GM12878 (cell line): ENCODE measurements at regions not wholly inside any gene's neighbourhood (a gene's known extent, or its start where the extent isn't known, plus 50 kb on each side); places are given as distances from the start of the nearest gene placed in this dataset.

Experiments used
- CTCF ChIP-seq, 3 experiments: IDR thresholded peaks in 2 of 3; conservative IDR thresholded peaks in 1 of 3; 2 replicates each; pipeline ENCODE4 v1.5.1; 2011; ENCODE audit warnings: low read depth in 3 of 3, low read length in 3 of 3, mild to moderate bottlenecking in 3 of 3, control low read depth in 2 of 3, moderate library complexity in 2 of 3, inconsistent platforms in 1 of 3, mixed read lengths in 1 of 3; ENCODE audit not compliant: control insufficient read depth in 2 of 3, insufficient read depth in 1 of 3; ENCODE audit errors: extremely low read depth in 1 of 3
- PBX3 ChIP-seq: IDR thresholded peaks from 2 replicates; pipeline ENCODE4 v1.6.1; 2011; ENCODE audit warnings: mild to moderate bottlenecking, low read depth, low read length, moderate library complexity; ENCODE audit not compliant: insufficient replicate concordance
- ZNF384 ChIP-seq: IDR thresholded peaks from 2 replicates; pipeline ENCODE4 v1.6.1; 2012; ENCODE audit warnings: low read depth, mild to moderate bottlenecking, low read length, improper control_type of control experiment, borderline replicate concordance

GRCh38 chr3:15155840-15156360, 50.1 kb upstream of the CAPN7 start:
- no peak for TF ChIP-seq PBX3
- TF ChIP-seq CTCF (IDR thresholded peaks at IDR 0.05 in 2 of 3, conservative IDR thresholded peaks at IDR 0.05 in 1 of 3; ENCODE audit: control insufficient read depth in 2 of 3, extremely low read depth in 1 of 3, insufficient read depth in 1 of 3, low read depth in 3 of 3, low read length in 3 of 3): no peak
- no peak for TF ChIP-seq ZNF384
